NT2/D1 (cell line): ENCODE measurements at regions not wholly inside any gene's neighbourhood (a gene's known extent, or its start where the extent isn't known, plus 50 kb on each side); places are given as distances from the start of the nearest gene placed in this dataset.

ENCODE experiments used
- SUZ12 ChIP-seq: IDR thresholded peaks from 2 replicates; pipeline ENCODE4 v1.6.1; 2011; ENCODE audit not compliant: insufficient read length, insufficient read depth; ENCODE audit errors: extremely low read depth
- ZNF274 ChIP-seq: IDR thresholded peaks from 2 replicates; pipeline ENCODE4 v1.6.1; 2011; ENCODE audit warnings: mild to moderate bottlenecking, low read depth, low read length

- no peak for TF ChIP-seq ZNF274
- TF ChIP-seq SUZ12, result no peak
Observed at GRCh38 chr11:15347969-15348734, 233.4 kb downstream of the INSC start.
